OCI-LY7 (cell line): ENCODE measurements at regions not wholly inside any gene's neighbourhood (a gene's known extent, or its start where the extent isn't known, plus 50 kb on each side); places are given as distances from the start of the nearest gene placed in this dataset.

ENCODE experiments used
- BruUV-seq: library from RNA; stranded (reverse); fragments of 400-500 nt; replicated peaks from 2 replicates; lab custom pipeline; 2021; lab: Mats Ljungman, UMichigan
- CTCF ChIA-PET: fragments of 300-600 bp; sonication (Branson Sonifier 250); formaldehyde crosslinking; loops from one replicate; lab custom pipeline; 2022; ENCODE audit warnings: antibody characterized with exemption; ENCODE audit not compliant: unreplicated experiment; lab: Charles Lee
- POLR2A ChIA-PET: fragments of 300-600 bp; sonication (Branson Sonifier 250); formaldehyde crosslinking; loops from one replicate; lab custom pipeline; 2022; ENCODE audit warnings: antibody characterized with exemption; lab: Charles Lee
- DNase-seq: peaks from one replicate; pipeline ENCODE4 v3.0.0-alpha.2; 2015; ENCODE audit warnings: low spot score
- H2AFZ ChIP-seq: fragments of 200-600 bp; sonication (generic), shearing (Covaris generic); 2 replicates; pipeline ENCODE4 v1.6.1; 2014; ENCODE audit warnings: mild to moderate bottlenecking, antibody characterized with exemption, low read length, moderate library complexity
- H3K27ac ChIP-seq: fragments of 200-600 bp; sonication (generic); 2 replicates; pipeline ENCODE4 v1.5.1; 2014; ENCODE audit warnings: mixed run types, low read depth, mild to moderate bottlenecking, moderate library complexity, low read length, inconsistent platforms; ENCODE audit not compliant: poor library complexity, severe bottlenecking
- H3K36me3 ChIP-seq: fragments of 200-600 bp; sonication (generic); 2 replicates; pipeline ENCODE4 v1.6.1; 2014; ENCODE audit warnings: mild to moderate bottlenecking, antibody characterized with exemption, low read length, moderate library complexity, mixed read lengths; ENCODE audit not compliant: insufficient read depth
- H3K4me1 ChIP-seq: fragments of 200-600 bp; sonication (generic); 2 replicates; pipeline ENCODE4 v1.5.1; 2014; ENCODE audit warnings: mild to moderate bottlenecking, low read length; ENCODE audit not compliant: insufficient read depth, poor library complexity, severe bottlenecking
- H3K4me2 ChIP-seq: fragments of 200-600 bp; sonication (generic); 2 replicates; pipeline ENCODE4 v1.6.1; 2014; ENCODE audit warnings: mild to moderate bottlenecking, low read length
- H3K4me3 ChIP-seq: fragments of 200-600 bp; sonication (generic); 2 replicates; pipeline ENCODE4 v1.5.1; 2014; ENCODE audit warnings: mild to moderate bottlenecking, low read depth, low read length; ENCODE audit not compliant: poor library complexity, severe bottlenecking
- H3K79me2 ChIP-seq: fragments of 200-600 bp; sonication (generic); 2 replicates; pipeline ENCODE4 v1.6.1; 2016; ENCODE audit warnings: low read depth, mild to moderate bottlenecking, low read length, moderate library complexity, mixed read lengths; ENCODE audit not compliant: insufficient read depth
- H3K9me2 ChIP-seq: fragments of 200-600 bp; sonication (generic); 2 replicates; pipeline ENCODE4 v1.6.1; 2016; ENCODE audit warnings: mild to moderate bottlenecking, low read length, mixed read lengths; ENCODE audit not compliant: insufficient read depth
- H3K9me3 ChIP-seq: fragments of 200-600 bp; sonication (generic); 2 replicates; pipeline ENCODE4 v1.6.1; 2014; ENCODE audit warnings: mild to moderate bottlenecking, mixed run types, low read length, mixed read lengths
- H4K20me1 ChIP-seq: fragments of 200-600 bp; sonication (generic); 2 replicates; pipeline ENCODE4 v1.6.1; 2014; ENCODE audit warnings: mild to moderate bottlenecking, antibody characterized with exemption, low read length, moderate library complexity, mixed read lengths; ENCODE audit not compliant: insufficient read depth
- CTCF ChIP-seq: fragments of 200-600 bp; sonication (generic); conservative IDR thresholded peaks from 2 replicates; pipeline ENCODE4 v1.5.1; 2014; ENCODE audit warnings: mild to moderate bottlenecking, antibody characterized with exemption, low read length, moderate library complexity, mixed read lengths
- EZH2phosphoT487 ChIP-seq: fragments of 200-600 bp; sonication (generic); IDR thresholded peaks from 2 replicates; pipeline ENCODE4 v1.6.1; 2018; ENCODE audit warnings: low read depth, borderline replicate concordance, mild to moderate bottlenecking, mixed run types, antibody characterized with exemption, low read length, moderate library complexity, mixed read lengths
- intact Hi-C: fragments of 100-400 bp; cut with micrococcal nuclease; formaldehyde crosslinking; loops from one replicate; pipeline ENCODE4 v1.10.0; 2022; ENCODE audit not compliant: unreplicated experiment

- Histone ChIP-seq H3K4me1 (no peaks in the 10 kb centered on the region), H3K9me3 (no peaks in the 10 kb centered on the region), H4K20me1 (no peaks in the 10 kb centered on the region), H3K36me3 (no peaks in the 10 kb centered on the region), H3K9me2 (no peaks in the 10 kb centered on the region), H2AFZ (no peak overlapping the region), H3K27ac (no peak overlapping the region), H3K4me2 (no peak overlapping the region), H3K4me3 (no peak overlapping the region), H3K79me2 (no peaks in the 10 kb centered on the region)
- no TSS peak for BruUV-seq
- POLR2A ChIA-PET: no interaction called here
- intact Hi-C loops: no loop called here
- TF ChIP-seq EZH2phosphoT487: no peak
- TF ChIP-seq CTCF: no peak
- CTCF ChIA-PET: no interaction called here
- DNase-seq: no peak
Measured at GRCh38 chr6:145036236-145036635, 699.1 kb downstream of the EPM2A start.

GRCh38 chr6:145036848-145037567 is 698.3 kb downstream of the EPM2A start:
- Histone ChIP-seq H3K4me3 (no peak overlapping the region), H3K4me1 (no peaks in the 10 kb centered on the region), H4K20me1 (no peaks in the 10 kb centered on the region), H3K36me3 (no peaks in the 10 kb centered on the region), H3K4me2 (no peak overlapping the region), H3K9me2 (no peaks in the 10 kb centered on the region), H3K9me3 (no peaks in the 10 kb centered on the region), H2AFZ (no peak overlapping the region), H3K79me2 (no peaks in the 10 kb centered on the region), H3K27ac (no peak overlapping the region)
- BruUV-seq: no TSS peak
- intact Hi-C loops: no loop called here
- ChIA-PET POLR2A (no interaction called here), CTCF (no interaction called here)
- no peak for TF ChIP-seq EZH2phosphoT487
- TF ChIP-seq CTCF: no peak
- no peak for DNase-seq

GRCh38 chr6:145042559-145042958 is 692.8 kb downstream of the EPM2A start:
- ChIA-PET POLR2A (no interaction called here), CTCF (no interaction called here)
- no peaks in the 10 kb centered on the region for H3K4me1 ChIP-seq
- no peaks in the 10 kb centered on the region for H3K36me3 ChIP-seq
- TF ChIP-seq EZH2phosphoT487 (no peak), CTCF (peak; percentile 70)
- H3K9me3 ChIP-seq: no peaks in the 10 kb centered on the region
- H3K79me2 ChIP-seq: no peaks in the 10 kb centered on the region
- no peak overlapping the region for H2AFZ ChIP-seq
- DNase-seq: peak; percentile 12
- H3K4me2 ChIP-seq: no peak overlapping the region
- no peak overlapping the region for H3K27ac ChIP-seq
- BruUV-seq: no TSS peak
- no peak overlapping the region for H3K4me3 ChIP-seq
- H3K9me2 ChIP-seq: no peaks in the 10 kb centered on the region
- intact Hi-C loops: no loop called here
- H4K20me1 ChIP-seq: no peaks in the 10 kb centered on the region
